Erythroblast (primary cell): ENCODE measurements at regions not wholly inside any gene's neighbourhood (a gene's known extent, or its start where the extent isn't known, plus 50 kb on each side); places are given as distances from the start of the nearest gene placed in this dataset.
"Not testable (repeated sequence)": the region's sequence is repeated elsewhere in the genome, so short reads cannot be mapped to it uniquely, and the experiment has no call there.

ENCODE experiments used
- GATA1 ChIP-seq: IDR thresholded peaks from 2 replicates; pipeline ENCODE4 v1.6.1; 2011; ENCODE audit warnings: low read depth, mild to moderate bottlenecking, control low read depth, low read length, moderate library complexity
- POLR2A ChIP-seq: IDR thresholded peaks from 2 replicates; pipeline ENCODE4 v1.6.1; 2011; ENCODE audit warnings: mild to moderate bottlenecking, low read length

GRCh38 chr14:106323970-106324369 lies 797.6 kb downstream of the TMEM121 start:
- TF ChIP-seq POLR2A, GATA1: not testable (repeated sequence)
